ENCODE measurements at regions not wholly inside any gene's neighbourhood (a gene's known extent, or its start where the extent isn't known, plus 50 kb on each side); places are given as distances from the start of the nearest gene placed in this dataset.

DNA sequence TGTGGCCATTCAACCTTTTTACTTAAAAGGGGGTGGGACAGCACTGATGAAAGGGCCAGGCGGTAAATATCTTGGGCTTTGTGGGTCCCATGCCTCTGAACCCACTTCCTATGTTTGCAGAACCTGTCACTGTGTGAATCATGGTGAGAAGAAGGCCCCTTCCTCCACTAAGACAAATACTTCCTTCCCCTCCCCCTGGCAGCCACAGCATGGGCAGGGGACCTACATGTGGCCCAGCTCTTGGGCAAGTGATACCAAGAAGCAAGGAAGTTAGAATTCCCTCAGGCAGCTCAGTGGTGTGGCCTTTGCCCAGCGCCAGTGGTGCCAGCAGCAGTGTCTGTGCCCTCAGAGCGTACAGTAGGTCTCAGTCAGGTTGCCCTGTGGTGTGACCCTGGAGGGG lies 168.6 kb downstream of the TRIM33 start:
- no peak for DNase-seq

DNA sequence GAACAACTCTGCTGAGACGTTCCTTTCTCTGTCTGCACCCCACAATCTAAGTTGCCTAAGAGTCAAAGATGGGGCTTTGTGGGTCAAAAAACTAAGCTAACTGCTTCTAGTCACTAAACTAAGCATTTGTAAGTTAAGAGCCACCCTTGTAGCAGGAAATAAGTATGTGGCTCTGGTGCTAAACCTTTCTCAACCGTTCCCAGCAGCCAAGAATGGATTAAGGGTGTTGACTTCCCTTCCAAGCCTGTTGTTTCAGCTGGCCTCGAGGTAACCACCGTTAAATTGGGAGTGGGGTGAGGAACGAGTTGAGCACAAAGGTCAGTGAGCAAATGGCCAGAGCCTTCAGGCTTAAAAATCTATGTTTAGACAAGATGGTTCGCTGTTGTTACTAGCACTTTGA lies 169.1 kb downstream of the TRIM33 start:
- no peak for DNase-seq

DNA sequence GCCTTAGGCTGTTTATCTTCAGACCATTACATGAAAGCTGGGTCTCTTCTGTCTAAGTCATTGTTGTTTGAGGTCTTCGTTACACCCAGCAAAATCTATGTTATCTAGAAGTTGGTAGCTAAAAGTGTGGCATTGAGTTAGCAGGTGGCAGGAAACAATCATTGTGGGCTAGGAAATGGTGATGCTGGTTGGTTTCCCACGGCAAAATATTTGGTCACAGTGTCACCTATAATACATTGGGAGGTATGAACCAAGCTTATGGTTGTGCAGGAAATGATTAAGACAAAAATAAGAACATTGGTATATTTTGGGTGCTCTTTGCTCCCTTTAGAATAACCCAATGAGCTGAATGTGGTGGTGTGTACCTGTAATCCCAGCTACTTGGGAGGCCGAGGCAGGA lies 169.7 kb downstream of the TRIM33 start:
- DNase-seq, result no peak

DNA sequence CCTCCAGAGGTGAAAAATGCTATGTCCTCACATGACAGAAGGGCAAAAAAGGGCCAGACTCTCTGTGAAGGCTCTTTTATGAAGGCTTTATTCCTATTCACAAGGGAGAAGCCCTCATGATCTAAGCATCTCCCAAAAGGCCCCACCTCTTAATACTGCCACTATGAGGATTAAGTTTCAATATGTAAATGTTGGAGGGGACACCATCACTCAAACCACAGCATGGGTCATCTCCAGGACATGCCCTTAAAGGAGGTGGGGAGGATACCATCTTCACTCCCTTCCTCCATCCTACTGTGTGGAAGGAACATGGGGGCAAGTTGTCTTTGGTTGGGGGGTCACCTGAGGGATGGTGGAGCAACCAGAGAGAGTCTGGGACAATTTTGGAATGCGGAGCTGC lies 170.1 kb downstream of the TRIM33 start:
- no peak for DNase-seq

DNA sequence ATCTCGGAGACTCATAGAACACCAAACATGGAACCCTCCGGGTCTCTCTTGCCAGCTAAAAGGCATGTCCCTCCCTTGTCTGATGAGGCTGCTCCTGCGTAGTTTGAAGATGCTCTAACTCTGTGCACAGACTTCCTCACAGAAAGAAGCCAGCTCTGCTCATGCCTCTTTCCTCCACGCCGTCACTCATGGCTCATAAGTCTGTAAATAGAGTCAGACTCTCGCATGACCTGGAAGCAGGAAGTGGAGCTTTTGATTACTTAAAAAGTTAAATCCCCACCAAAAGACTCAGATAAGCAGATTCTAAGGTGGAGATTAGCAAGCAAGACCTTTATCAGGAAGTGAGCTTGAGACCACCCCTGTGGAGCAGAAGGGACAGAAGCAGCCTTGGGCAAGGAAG lies 171.6 kb downstream of the TRIM33 start:
- no peak for DNase-seq

DNA sequence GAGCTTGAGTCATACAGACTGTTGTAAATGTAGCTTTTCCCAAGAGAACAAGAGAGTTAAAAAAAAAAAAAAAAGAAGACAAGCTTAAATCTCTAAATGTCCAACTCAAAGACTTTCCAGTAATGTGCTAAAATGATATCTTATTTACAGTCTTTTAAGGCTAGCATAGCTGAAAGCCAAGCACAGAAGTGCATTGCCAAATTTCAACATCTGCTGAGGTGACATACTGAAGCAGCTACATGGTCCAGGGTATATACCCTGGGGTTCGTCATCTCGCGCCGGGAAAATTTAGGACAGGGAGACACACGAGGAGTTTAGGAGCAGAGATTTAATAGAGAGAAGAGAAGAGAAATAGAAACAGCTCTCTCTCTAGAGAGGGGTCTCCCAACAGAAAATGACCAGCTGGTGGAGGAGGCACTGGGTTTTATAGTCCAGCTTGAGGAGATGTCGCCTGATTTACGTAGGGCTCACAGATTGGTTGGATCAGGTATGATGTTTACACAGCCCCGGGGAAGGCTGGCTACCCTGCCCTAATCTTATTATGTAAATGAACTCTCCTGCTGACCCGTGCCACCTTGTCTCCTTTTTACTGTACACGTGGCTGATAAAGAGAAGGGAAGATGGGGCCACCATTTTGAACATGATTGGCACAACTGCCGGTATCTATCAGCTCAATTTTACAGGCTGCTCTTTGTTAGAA lies 172.7 kb downstream of the TRIM33 start:
- DNase-seq, result no peak

DNA sequence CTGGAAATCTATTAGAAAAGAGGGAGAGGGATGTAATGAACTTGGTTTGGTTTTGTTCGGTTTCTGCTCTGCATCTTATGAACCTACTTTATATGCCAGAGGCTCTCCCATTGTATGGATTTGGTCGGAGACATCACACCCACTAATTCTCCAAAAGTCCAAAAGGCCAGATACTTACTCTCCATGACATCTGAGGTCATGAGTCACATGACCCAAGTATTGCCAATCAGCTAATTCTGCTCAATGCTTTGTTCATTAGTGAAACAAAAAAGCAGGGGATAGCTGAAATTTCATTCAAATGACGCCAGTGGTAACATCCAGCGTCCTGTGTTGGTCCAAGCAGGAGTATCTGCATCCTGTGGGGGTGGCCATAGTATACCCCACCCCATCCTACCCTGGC lies 173.6 kb downstream of the TRIM33 start:
- DNase-seq, result no peak

DNA sequence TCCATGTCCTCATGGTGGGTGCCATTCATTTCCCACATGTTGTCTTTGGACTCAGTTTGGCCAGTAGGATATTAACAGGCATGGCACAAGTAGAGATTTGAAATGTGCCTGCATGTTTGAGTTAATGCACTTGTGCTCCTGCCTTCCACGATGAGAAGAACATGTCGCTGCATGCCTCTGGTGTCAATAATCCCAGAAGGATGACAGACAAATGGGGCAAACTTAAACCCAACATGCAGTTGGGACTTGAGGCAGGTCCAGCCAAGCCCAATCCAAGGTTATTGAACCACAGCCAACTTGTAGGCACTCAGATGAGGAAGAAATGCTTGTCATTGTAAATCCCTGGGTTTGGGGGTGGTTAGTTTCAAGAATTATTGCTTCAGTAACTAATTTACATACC lies 174.6 kb downstream of the TRIM33 start:
- DNase-seq, result no peak

DNA sequence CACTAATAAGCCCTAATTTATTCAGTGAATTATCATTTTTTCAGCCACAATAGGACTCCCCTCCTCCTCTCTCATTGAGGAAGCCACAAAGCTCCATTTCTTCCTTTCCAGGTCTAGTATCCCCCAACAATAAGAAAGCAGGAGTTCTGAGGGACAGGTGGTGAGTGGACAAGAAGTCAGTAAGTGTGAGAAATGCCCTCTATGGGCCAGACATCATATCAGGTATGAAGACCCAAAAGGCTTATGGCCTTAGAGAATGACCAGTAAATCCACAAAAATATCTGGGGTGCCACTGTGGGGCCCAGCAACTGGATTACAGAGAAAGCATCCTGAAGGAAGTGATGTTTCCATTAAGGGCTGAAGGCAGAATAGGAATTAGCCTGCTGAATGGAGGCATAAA lies 175.7 kb downstream of the TRIM33 start:
- no peak for DNase-seq

DNA sequence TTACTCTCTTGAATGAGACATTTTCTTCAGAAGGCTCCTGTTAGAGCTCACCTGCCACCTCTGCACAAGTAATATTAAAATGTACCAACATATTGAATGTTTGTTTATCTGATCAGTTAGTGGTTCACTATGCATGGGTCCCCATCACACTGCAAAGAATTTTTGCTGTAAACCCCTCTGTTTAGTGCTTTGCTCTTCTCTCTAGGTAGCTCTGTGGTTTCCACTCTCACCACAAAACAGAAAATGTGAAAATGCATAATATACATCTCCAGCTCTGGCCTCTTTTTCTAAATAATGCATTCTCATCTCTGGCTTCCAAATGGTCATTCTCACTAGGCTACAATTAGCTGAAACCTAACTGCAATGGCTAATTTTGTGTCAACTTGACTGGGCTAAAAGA lies 176.7 kb downstream of the TRIM33 start:
- no peak for DNase-seq

DNA sequence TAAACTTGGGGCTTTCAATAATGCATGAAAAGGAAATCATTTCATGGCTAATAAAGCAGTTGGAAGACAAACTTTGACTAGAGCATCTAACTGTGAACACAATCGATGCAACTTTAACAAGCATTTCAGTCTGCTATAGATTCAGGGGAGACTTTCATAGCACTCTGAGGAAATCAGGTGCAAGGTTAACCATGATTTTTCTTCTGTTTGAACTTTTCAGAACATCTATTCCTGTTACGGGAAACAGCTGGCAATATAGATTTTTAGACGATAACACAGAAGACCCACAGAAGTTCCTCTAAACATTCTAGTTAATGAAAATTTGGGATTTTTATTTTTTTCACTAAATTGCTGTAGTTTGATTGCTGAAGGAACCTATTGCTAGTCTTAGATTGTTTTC lies 177.3 kb downstream of the TRIM33 start:
- no peak for DNase-seq

DNA sequence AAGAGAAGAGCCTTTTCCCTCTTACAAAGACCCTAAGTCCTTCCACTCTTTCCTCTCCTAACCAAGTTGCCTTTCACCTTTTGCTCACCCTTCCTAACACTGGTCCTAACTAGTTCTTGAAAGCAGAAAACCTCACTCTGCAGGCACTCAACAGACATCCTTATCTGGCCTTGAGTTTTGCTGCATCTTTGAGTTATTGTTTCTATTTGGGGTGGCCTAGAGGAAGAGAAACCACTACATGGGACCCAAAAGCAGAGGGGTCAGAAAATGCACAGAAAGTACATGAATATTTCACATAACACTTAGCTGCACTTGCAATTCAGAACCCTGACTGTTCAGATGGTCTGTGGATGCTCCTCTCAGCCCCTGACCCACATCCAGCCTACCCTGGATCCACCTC lies 178.3 kb upstream of the SYT6 start:
- no peak for DNase-seq

DNA sequence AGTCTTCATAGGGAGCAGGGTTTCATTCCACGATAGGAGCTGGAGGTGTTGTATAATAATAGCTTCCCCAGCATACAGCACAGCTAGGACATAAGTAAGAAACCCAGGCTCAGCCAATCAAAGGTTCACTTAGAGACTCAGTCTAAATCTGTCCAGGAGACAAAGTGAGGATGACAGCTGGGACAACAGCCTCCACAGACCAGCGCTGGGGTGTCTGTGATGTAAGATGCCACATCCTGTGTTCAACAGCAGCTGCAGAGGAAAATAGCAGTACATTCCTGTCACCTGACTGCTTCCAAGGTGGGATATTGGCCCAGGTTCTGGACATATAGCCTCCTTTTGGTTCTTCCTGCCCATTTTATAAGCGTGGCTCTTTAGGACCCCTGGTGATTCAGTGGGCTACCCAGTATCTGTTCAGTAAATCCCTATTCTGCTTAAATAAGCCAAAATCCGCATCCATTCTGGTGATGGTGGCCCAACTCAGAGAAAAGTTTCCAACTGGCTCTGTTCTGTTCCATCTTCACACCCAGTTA lies 176.8 kb upstream of the SYT6 start:
- no peak for DNase-seq

DNA sequence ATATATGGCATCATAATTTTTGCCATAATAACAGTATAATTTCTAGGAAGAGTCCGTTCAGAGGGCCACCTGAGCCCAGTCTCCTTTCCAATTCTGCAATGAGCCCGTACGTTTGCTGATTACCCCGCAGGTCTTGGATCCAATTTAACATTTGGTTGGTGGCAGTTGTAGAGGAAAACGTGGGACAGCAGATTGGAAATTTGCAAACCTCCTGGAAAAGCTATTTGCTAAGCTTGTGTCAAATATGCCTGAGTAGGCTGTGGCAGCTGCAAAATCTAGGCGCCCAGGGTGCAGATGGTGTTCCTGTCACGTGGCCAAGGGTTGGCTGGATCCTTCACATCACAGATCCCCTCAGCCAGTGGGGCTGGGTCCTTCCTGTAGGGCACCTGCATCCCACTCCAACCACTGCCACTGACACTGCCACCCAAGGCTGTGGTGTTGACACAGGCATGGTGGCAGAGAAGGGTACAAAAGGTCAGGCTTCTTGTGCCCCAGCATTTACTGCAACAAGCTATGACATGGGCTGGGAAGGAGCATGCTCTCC lies 174.8 kb upstream of the SYT6 start:
- DNase-seq, result no peak

DNA sequence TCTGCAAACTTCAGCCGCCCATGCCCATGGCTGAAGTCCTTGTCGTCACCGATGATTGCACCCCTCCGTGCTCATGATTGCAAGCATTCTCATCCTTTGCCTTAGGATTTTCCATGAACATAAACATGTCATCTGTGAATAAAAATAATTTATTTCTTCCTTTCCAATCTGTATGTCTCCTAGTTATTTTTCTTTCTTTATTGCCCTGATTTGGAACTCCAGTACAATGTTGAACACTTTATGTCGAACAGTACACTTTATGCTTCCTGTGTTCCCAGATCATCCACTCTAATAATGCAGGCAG lies 170.9 kb upstream of the SYT6 start:
- DNase-seq, result no peak

DNA sequence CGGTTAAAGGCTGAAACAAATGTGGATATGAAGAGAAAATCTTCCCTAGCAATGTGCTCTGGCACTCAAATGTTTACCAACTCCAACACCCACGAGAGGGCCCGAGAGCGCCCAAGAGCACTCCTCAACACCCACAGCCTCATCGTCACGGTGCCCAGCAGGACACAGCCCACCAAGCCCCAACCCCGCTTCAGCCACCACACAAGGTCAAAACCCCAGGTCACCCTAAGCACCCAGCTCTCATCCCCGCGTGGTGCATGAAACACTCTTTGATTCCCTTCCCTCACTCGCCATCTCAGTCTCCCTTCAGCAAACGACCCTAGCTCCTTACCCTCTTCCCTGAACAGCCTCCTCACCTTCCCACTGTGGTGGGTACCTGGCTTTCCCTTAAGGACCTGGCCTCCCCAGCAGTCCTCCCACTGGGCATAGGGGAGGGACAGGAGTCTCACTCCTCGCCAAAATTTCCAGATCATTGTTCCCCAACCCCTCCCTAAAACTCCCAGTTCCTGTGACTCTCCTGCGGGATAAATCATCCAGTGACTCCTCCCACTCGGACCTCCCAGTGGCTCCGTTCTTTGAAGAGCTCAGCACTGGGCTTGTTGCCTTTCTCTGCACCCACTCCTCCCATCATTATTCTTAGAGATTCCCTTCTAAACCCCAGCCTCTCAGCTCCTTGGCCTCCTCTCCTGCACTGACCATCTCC lies 170.4 kb upstream of the SYT6 start:
- no peak for DNase-seq

DNA sequence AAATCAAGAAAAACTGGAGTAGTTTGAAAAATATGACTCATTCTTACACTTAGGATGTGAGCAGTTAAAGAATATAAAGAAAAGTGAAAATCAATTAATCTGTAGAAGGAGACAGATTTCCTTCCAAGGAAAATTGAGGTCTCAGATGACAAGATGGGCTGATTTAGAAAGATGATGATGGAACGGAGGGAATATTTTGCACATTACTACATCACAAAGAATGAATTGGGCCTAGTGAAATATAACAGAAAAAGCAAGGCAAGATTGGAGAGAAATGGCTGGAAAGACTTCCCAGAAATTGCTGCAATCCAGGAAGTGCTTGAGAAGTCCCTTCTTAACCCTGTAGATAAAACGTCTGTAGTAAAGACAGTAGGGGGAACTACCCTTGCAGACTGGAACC lies 169.1 kb upstream of the SYT6 start:
- no peak for DNase-seq

DNA sequence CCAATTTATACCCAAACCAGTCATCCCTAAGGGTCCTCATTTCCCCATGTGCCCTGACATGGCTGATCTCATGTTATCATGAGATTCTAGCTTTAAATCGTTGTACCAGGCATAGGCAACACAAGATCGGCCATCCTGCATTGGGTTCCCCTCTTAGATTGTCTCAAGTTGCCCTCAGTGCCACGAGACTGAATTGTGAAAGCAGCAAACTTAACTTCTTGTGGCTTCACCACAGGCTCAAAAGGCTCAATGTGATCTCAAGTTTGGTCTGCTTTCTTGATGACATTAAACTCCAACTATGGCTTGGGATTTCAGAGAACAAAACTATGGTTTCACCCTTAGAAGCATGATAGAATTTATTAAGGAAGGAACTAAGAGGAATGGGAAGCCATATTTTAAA lies 168.5 kb upstream of the SYT6 start:
- no peak for DNase-seq

DNA sequence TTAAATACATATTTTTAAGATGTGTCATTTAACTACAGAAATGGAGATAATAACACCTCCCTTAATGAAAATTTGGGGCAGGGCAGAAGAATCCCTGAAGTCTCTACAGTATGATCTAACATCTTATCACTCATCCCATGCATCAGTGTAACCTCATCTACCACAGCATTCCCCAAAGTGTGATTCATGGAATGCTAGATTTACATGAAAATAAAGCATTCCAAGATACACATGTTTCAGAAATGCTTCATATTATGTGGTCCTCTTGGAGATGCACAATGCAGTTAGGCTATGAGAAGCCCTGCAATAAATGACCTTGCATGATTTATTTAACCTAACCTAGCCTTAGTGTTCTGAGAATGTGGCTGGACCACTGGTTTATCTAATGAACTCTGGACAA lies 166.9 kb upstream of the SYT6 start:
- no peak for DNase-seq

DNA sequence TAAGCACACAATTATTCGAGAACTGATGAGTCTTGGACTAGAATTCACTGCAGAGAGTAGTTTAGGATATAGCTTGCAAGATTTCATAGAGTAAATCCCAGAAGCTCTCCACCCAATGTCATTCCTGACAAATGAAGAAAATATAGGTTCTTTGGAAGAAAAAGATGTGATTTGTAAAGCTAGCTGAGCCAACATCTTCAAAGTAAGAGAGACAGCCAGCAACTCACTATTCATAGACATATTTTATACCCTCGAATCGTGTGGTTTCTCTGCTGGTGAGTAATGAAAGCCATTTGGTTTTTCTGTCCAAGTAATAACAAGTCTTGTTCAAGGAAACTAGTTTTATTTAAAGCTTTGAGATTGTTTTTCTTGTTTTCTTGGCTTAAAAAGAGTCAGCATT lies 165.7 kb upstream of the SYT6 start:
- no peak for DNase-seq

DNA sequence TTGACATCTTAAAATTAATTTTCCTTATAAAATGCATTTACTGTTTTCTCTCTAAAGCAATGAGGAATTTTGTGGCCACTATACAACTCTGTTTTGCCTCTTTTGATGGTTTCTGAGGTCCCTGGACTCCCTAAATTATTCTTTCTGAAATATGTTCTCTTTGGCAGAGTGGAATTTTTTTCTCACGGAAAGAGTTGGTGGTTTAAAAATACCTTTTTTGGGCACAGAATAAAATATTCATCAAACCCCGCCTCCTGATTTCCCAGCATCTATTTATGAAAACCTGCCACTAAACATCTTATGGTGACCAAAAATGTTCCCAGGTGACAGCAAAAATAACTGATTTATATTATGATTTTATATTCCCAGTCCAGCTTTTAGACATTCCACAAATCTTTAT lies 165.3 kb upstream of the SYT6 start:
- DNase-seq, result no peak

DNA sequence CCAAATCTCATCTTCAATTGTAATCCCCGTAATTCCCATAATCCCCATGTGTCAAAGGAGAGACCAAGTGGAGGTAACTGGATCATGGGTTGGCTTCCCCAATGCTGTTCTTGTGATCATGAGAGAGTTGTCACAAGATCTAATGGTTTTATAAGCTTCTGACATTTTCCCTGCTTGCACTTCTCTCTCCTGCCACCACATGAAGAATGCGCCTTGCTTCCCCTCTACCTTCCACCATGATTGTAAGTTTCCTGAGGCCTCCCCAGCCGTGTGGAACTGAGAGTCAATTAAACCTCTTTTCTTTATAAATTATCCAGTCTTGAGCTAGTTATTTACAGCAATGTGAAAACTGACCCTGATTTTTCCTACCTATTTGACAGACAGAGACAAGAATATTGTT lies 162.5 kb upstream of the SYT6 start:
- no peak for DNase-seq

DNA sequence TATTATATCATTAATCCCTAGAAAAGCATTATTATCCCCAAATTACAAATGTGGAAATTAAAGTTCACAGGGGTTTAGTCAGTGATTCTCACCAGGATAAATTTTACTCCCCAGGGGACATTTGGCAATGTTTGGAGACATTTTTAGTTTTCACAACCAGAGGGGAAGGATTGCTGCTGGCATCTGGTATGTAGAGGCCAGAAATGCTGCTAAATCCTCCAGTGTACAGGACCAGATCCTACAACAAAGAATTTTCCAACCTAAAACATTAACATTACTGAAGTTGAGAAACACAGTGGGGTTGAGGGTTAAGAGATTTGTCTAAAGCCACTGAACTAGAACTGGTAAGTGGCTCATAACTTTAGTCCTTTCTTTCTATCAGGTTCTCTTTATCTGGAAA lies 162.0 kb upstream of the SYT6 start:
- DNase-seq, result no peak

DNA sequence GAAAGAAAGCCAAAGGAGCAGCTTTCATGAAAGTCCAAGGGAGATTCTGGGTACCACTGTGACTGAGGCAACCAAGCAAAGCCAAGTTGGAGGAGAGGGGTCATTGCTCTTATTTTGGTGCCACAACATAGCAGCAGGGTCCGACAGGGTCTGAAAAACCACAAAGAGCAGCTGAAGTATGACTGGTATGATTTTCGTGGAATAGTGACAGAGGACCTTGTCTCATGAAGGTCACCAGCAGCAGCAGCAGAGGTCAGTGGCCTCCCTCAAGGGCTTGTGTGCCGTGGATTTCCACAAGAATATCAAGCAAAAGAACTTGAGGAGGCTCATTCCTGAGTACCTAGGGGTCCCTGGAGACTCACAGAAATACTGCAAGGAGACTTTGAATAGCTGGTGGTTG lies 160.9 kb upstream of the SYT6 start:
- DNase-seq, result no peak

DNA sequence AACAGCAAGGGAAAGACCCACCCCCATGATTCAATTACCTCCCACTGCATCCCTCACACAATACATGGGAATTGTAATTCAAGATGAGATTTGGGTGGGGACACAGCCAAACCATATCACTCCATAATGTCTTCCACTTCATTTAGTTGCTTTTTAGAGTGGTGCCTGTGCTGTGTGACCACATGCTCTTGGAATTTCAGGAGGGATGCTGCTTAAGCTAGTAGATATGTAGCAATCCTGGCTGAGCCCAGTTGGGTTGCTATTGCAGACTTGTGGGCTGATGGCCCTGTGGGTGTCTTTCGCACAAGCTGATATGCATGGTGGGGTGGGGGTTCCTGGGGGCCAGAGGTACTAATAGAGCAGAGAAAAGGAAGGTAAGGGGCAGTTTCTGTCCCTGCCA lies 160.4 kb upstream of the SYT6 start:
- no peak for DNase-seq

Data from retina (tissue), 1 donor.